ENCODE measurements at regions not wholly inside any gene's neighbourhood (a gene's known extent, or its start where the extent isn't known, plus 50 kb on each side); places are given as distances from the start of the nearest gene placed in this dataset.

DNA sequence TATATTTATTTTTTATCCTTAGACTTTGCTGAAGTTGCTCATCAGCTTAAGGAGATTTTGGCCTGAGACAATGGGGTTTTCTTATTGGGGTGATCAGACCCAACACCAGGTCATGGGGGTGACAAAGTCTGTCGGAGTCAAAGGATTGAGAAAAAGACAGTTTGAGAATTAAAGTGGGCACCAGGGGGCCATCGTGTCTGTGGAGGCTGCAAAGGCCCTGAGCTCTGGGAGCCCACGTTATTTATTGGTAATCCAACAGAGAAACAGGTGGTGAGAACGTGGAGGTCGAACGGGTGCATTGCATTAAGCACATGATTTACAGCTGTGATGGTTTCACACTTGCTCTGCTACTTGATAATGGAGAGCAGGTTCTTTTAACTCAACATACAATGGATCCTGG is 102.5 kb upstream of the CDH10 start:
- TF ChIP-seq, protein P1, sequence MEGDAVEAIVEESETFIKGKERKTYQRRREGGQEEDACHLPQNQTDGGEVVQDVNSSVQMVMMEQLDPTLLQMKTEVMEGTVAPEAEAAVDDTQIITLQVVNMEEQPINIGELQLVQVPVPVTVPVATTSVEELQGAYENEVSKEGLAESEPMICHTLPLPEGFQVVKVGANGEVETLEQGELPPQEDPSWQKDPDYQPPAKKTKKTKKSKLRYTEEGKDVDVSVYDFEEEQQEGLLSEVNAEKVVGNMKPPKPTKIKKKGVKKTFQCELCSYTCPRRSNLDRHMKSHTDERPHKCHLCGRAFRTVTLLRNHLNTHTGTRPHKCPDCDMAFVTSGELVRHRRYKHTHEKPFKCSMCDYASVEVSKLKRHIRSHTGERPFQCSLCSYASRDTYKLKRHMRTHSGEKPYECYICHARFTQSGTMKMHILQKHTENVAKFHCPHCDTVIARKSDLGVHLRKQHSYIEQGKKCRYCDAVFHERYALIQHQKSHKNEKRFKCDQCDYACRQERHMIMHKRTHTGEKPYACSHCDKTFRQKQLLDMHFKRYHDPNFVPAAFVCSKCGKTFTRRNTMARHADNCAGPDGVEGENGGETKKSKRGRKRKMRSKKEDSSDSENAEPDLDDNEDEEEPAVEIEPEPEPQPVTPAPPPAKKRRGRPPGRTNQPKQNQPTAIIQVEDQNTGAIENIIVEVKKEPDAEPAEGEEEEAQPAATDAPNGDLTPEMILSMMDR (conservative IDR thresholded peaks at IDR 0.05 in 1 of 2, IDR thresholded peaks at IDR 0.05 in 1 of 2; ENCODE audit: low read depth in 1 of 2, low read length in 2 of 2), result no peak
- TF ChIP-seq EZH2 (IDR thresholded peaks at IDR 0.05; ENCODE audit: low read length, missing control alignments), result no peak

Data from fibroblast of lung (primary cell).